GM12878 (cell line): ENCODE measurements at regions not wholly inside any gene's neighbourhood (a gene's known extent, or its start where the extent isn't known, plus 50 kb on each side); places are given as distances from the start of the nearest gene placed in this dataset.

Source experiments
- BCL3 ChIP-seq: IDR thresholded peaks from 2 replicates; pipeline ENCODE4 v1.6.1; 2011; ENCODE audit warnings: borderline replicate concordance, low read depth, mild to moderate bottlenecking, moderate library complexity, low read length; ENCODE audit not compliant: insufficient read depth, poor library complexity, severe bottlenecking
- CBFB ChIP-seq: IDR thresholded peaks from 2 replicates; pipeline ENCODE4 v1.6.1; 2016; ENCODE audit warnings: antibody characterized with exemption, low read depth
- CEBPB ChIP-seq, 2 experiments: fragments of 150-350 bp in 1 of 2; IDR thresholded peaks; 2 replicates each; pipeline ENCODE4 v1.6.1; 2012 to 2014; ENCODE audit warnings: low read depth in 2 of 2, low read length in 2 of 2, borderline replicate concordance in 1 of 2, inconsistent platforms in 1 of 2
- CEBPZ ChIP-seq: fragments of 150-350 bp; IDR thresholded peaks from 2 replicates; pipeline ENCODE4 v1.6.1; 2016; ENCODE audit warnings: low read depth, low read length
- CHD2 ChIP-seq: IDR thresholded peaks from 2 replicates; pipeline ENCODE4 v1.6.1; 2011; ENCODE audit warnings: low read depth, low read length, improper control_type of control experiment, borderline replicate concordance
- DPF2 ChIP-seq: fragments of 450-650 bp; IDR thresholded peaks from 2 replicates; pipeline ENCODE4 v1.6.1; 2017; ENCODE audit warnings: mild to moderate bottlenecking
- E2F4 ChIP-seq: IDR thresholded peaks from 2 replicates; pipeline ENCODE4 v1.6.1; 2012; ENCODE audit warnings: low read depth, low read length, improper control_type of control experiment
- GABPA ChIP-seq: IDR thresholded peaks from 2 replicates; pipeline ENCODE4 v1.6.1; 2014; ENCODE audit warnings: antibody characterized with exemption, low read depth, mild to moderate bottlenecking, inconsistent platforms
- HCFC1 ChIP-seq: fragments of 150-350 bp; IDR thresholded peaks from 2 replicates; pipeline ENCODE4 v1.6.1; 2014; ENCODE audit warnings: low read length
- IKZF2 ChIP-seq, 2 experiments: fragments of 450-650 bp; IDR thresholded peaks; 2 replicates each; pipeline ENCODE4 v1.6.1; 2017; ENCODE audit warnings: mild to moderate bottlenecking in 2 of 2, moderate library complexity in 2 of 2
- MYB ChIP-seq: fragments of 150-350 bp; IDR thresholded peaks from 2 replicates; pipeline ENCODE4 v1.6.1; 2014; ENCODE audit warnings: mild to moderate bottlenecking, low read depth, low read length, borderline replicate concordance
- NFYB ChIP-seq: IDR thresholded peaks from 2 replicates; pipeline ENCODE4 v1.6.1; 2011; ENCODE audit warnings: low read depth, mild to moderate bottlenecking, low read length, improper control_type of control experiment, moderate library complexity; ENCODE audit not compliant: insufficient read depth
- NR2C1 ChIP-seq: fragments of 450-650 bp; IDR thresholded peaks from 2 replicates; pipeline ENCODE4 v1.6.1; 2017; ENCODE audit warnings: antibody characterized with exemption, mild to moderate bottlenecking, moderate library complexity
- RB1 ChIP-seq: fragments of 450-650 bp; formaldehyde crosslinking; IDR thresholded peaks from 2 replicates; pipeline ENCODE4 v1.6.1; 2017; ENCODE audit warnings: mild to moderate bottlenecking, borderline replicate concordance
- SKIL ChIP-seq: fragments of 450-650 bp; IDR thresholded peaks from 2 replicates; pipeline ENCODE4 v1.6.1; 2017; ENCODE audit warnings: mild to moderate bottlenecking, low read depth, inconsistent platforms; ENCODE audit not compliant: poor library complexity, severe bottlenecking
- SMC3 ChIP-seq: IDR thresholded peaks from 2 replicates; pipeline ENCODE4 v1.6.1; 2011; ENCODE audit warnings: low read length, improper control_type of control experiment, borderline replicate concordance
- TBL1XR1 ChIP-seq: IDR thresholded peaks from 2 replicates; pipeline ENCODE4 v1.6.1; 2012; ENCODE audit warnings: low read depth, low read length, improper control_type of control experiment
- TCF12 ChIP-seq: IDR thresholded peaks from 2 replicates; pipeline ENCODE4 v1.6.1; 2011; ENCODE audit warnings: low read depth, mild to moderate bottlenecking, low read length
- TF ChIP-seq, protein P1 (sequence below): IDR thresholded peaks from 2 replicates; pipeline ENCODE4 v1.6.1; 2012; ENCODE audit warnings: low read length, inconsistent platforms
- TF ChIP-seq, protein P2 (sequence below): IDR thresholded peaks from 2 replicates; pipeline ENCODE4 v1.6.1; 2011; ENCODE audit warnings: low read depth, mild to moderate bottlenecking, low read length, moderate library complexity, borderline replicate concordance; ENCODE audit errors: extremely low read depth

DNA sequence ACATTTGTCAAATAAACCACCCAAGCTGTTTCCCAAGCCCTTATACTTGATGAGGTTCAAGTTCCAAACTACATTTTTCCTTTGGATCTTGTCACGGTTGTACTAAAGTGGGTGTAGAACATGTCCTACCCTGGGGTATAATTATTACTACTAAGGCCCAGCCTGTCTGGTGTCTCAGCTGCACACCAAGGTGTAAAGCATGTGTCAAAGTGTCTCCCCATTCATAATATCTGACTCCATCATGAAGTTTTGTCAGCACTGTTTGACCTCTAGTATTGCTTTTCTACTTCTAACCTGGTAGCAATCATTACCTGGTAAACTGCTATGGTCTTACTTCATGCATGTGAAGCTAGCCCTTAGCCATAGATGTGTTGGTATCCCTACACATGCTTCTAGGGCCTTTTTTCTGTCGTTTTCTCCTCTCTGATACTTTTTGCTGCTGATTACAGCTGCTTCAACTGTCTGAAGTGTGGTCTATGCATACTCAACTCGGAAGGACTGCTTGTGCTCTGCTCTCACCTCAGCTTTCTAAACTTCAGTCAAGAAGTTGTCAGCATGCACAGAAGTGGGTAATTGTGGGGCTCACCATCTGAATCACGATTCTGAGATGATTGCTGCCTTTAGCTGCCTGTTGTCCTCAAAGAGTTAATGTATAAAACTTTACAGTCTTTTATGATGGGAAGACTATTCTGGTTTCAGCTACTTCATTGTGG, 445.7 kb upstream of the TRIB2 start (continued):
- TF ChIP-seq E2F4 (no peak), CHD2 (no peak), SMC3 (no peak), DPF2 (no peak), RB1 (no peak), TBL1XR1 (no peak), TCF12 (peak; percentile 66), IKZF2 (IDR thresholded peaks at IDR 0.05) (peak in 1 of 2 experiments; percentile 43; a peak in 1 of 4 replicates), NFYB (no peak), BCL3 (no peak), NR2C1 (no peak), HCFC1 (no peak), MYB (no peak), CEBPB (IDR thresholded peaks at IDR 0.05; ENCODE audit: borderline replicate concordance in 1 of 2, low read depth in 2 of 2, low read length in 2 of 2) (no peak), CEBPZ (no peak), SKIL (no peak), GABPA (no peak), CBFB (no peak)
- TF ChIP-seq, protein P1, sequence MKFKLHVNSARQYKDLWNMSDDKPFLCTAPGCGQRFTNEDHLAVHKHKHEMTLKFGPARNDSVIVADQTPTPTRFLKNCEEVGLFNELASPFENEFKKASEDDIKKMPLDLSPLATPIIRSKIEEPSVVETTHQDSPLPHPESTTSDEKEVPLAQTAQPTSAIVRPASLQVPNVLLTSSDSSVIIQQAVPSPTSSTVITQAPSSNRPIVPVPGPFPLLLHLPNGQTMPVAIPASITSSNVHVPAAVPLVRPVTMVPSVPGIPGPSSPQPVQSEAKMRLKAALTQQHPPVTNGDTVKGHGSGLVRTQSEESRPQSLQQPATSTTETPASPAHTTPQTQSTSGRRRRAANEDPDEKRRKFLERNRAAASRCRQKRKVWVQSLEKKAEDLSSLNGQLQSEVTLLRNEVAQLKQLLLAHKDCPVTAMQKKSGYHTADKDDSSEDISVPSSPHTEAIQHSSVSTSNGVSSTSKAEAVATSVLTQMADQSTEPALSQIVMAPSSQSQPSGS: peak; percentile 38; the same call in 1 of the 2 replicates
- TF ChIP-seq, protein P2, sequence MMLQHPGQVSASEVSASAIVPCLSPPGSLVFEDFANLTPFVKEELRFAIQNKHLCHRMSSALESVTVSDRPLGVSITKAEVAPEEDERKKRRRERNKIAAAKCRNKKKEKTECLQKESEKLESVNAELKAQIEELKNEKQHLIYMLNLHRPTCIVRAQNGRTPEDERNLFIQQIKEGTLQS: no peak
